Ascending aorta (tissue), 2 donors: ENCODE measurements at regions not wholly inside any gene's neighbourhood (a gene's known extent, or its start where the extent isn't known, plus 50 kb on each side); places are given as distances from the start of the nearest gene placed in this dataset.

Source experiments
- DNase-seq, 2 donors: peaks; one replicate each; pipeline ENCODE4 v3.0.0-alpha.2; 2019; ENCODE audit warnings: low spot score in 2 of 2
- H3K27ac ChIP-seq, 2 donors: fragments of 200-600 bp; sonication (generic); one replicate each; pipeline ENCODE4 v1.5.1; 2016 to 2017; ENCODE audit warnings: mild to moderate bottlenecking in 1 of 2
- H3K27me3 ChIP-seq: fragments of 200-600 bp; sonication (generic); one replicate; pipeline ENCODE4 v1.5.1; 2017
- H3K36me3 ChIP-seq, 2 donors: fragments of 200-600 bp; sonication (generic); one replicate each; pipeline ENCODE4 v1.5.1; 2016
- H3K4me1 ChIP-seq, 2 donors: fragments of 200-600 bp; sonication (generic); one replicate each; pipeline ENCODE4 v1.5.1; 2016 to 2017; ENCODE audit warnings: mild to moderate bottlenecking in 1 of 2
- H3K4me3 ChIP-seq, 2 donors: fragments of 200-600 bp; sonication (generic); one replicate each; pipeline ENCODE4 v1.5.1; 2016 to 2017; ENCODE audit warnings: mild to moderate bottlenecking in 1 of 2
- H3K9me3 ChIP-seq, 2 donors: fragments of 200-600 bp; sonication (generic); one replicate each; pipeline ENCODE4 v1.5.1; 2016
- intact Hi-C: fragments of 100-400 bp; cut with DNase I; formaldehyde crosslinking; loops from one replicate; pipeline ENCODE4 v1.15.1; 2023
- TF ChIP-seq, protein P1 (sequence below), 3 experiments: fragments of 200-600 bp in 2 of 3; fragments of 450-650 bp in 1 of 3; sonication (generic) in 2 of 3; IDR thresholded peaks; one replicate each; pipeline ENCODE4 v1.5.1; 2016 to 2019; ENCODE audit warnings: antibody characterized with exemption in 3 of 3, mild to moderate bottlenecking in 1 of 3, moderate library complexity in 1 of 3

DNA sequence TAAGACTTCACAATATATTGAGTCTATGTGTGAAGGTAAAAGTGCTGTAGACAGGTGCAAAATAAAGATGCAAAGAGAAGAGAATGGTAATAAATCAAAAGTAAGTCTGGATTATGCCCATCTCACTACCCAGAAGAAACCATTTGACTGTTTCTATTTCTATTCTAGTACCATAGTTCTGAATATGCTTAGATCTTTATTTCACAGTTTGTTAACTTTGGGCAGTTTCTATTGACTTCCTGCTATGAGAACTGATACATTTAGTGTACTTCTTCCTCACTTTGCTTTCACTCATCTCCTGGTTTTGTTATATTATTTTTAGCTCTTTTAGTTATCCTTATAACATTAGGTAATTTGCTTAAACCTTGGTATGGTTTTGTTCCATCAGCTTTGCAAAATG, 94.9 kb downstream of the HS1BP3 start:
- Histone ChIP-seq H3K9me3 (no peaks in the 10 kb centered on the region), H3K4me1 (no peaks in the 10 kb centered on the region), H3K27ac (no peak overlapping the region), H3K27me3 (no peaks in the 10 kb centered on the region), H3K36me3 (no peaks in the 10 kb centered on the region), H3K4me3 (no peak overlapping the region)
- DNase-seq, result no peak
- TF ChIP-seq, protein P1, sequence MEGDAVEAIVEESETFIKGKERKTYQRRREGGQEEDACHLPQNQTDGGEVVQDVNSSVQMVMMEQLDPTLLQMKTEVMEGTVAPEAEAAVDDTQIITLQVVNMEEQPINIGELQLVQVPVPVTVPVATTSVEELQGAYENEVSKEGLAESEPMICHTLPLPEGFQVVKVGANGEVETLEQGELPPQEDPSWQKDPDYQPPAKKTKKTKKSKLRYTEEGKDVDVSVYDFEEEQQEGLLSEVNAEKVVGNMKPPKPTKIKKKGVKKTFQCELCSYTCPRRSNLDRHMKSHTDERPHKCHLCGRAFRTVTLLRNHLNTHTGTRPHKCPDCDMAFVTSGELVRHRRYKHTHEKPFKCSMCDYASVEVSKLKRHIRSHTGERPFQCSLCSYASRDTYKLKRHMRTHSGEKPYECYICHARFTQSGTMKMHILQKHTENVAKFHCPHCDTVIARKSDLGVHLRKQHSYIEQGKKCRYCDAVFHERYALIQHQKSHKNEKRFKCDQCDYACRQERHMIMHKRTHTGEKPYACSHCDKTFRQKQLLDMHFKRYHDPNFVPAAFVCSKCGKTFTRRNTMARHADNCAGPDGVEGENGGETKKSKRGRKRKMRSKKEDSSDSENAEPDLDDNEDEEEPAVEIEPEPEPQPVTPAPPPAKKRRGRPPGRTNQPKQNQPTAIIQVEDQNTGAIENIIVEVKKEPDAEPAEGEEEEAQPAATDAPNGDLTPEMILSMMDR (IDR thresholded peaks at IDR 0.05), result no peak
- intact Hi-C loops, result no loop called here

DNA sequence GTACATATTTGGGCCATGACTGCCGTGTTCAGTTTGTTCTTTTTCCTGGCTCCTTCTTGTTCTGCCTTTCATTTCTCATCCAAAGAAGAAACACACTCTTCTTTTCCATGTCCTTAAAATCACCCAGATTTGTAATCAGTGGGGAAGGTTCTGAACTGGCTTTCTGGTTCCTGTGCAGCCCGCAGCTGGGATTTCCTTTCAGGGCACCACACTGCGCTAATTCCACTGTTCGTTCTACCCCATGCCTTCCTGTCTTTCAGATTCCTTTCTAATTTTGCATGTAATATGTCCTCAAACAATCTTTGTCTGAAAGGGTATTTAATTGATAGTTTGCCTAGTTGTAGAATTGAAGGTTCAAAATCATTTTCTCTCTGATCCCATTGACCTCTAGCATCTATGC, 94.1 kb downstream of the HS1BP3 start:
- TF ChIP-seq, protein P1 (IDR thresholded peaks at IDR 0.05), result no peak
- intact Hi-C loops, result no loop called here

DNA sequence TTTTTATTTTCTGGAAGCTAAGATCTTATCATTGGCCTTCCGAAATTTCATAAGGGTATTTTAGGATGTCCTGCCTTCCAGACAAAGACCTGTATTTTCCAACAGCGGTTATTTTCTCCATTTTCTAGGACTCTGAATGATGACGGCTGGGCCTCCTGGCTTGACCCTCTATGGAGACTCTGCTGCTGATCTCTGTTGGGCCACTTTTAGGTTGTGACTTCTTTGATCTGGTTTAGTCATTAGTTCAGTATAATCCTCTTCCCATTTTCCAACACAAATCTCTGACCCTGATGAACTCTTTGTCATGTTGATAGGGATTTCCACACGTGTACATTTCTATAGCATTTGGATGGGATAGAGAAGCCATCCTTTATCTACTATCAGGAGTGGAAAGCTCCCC, 93.7 kb downstream of the HS1BP3 start:
- no peaks in the 10 kb centered on the region for H3K36me3 ChIP-seq
- H3K27ac ChIP-seq, result no peak overlapping the region
- intact Hi-C loops, result no loop called here
- H3K4me1 ChIP-seq, result no peaks in the 10 kb centered on the region
- TF ChIP-seq, protein P1 (IDR thresholded peaks at IDR 0.05), result no peak
- no peaks in the 10 kb centered on the region for H3K27me3 ChIP-seq
- no peaks in the 10 kb centered on the region for H3K9me3 ChIP-seq
- DNase-seq, result no peak
- H3K4me3 ChIP-seq, result no peak overlapping the region

More for the DNA sequence above, 94.1 kb downstream of the HS1BP3 start:
- Histone ChIP-seq H3K36me3 (no peaks in the 10 kb centered on the region), H3K4me1 (no peaks in the 10 kb centered on the region), H3K27me3 (no peaks in the 10 kb centered on the region), H3K27ac (no peak overlapping the region), H3K4me3 (no peak overlapping the region), H3K9me3 (no peaks in the 10 kb centered on the region)
- no peak for DNase-seq

DNA sequence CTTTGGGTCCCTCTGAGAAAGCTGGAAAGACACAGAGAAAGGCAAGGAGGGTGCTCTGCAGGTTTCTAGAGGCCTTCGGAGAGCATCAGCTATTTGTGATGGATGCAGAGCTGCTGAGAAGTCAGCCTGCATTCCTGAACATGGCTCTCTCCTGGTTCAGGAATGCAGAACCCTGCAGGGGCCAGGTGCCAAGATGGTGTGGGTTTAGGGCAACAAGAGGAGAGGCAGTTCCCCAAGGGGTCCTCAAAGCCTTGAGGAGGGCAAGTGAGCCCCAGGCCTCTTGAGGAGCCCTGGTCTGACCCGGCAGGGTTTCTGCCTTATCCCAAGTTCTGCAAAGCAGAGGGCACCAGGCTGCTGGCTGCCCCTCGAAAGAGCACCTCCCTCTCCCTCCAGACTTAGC, 93.3 kb downstream of the HS1BP3 start:
- no peaks in the 10 kb centered on the region for H3K4me1 ChIP-seq
- no peaks in the 10 kb centered on the region for H3K27me3 ChIP-seq
- intact Hi-C loops, result no loop called here
- H3K36me3 ChIP-seq, result no peaks in the 10 kb centered on the region
- TF ChIP-seq, protein P1 (IDR thresholded peaks at IDR 0.05), result no peak
- DNase-seq, result no peak
- no peaks in the 10 kb centered on the region for H3K9me3 ChIP-seq
- no peak overlapping the region for H3K4me3 ChIP-seq
- H3K27ac ChIP-seq, result no peak overlapping the region

DNA sequence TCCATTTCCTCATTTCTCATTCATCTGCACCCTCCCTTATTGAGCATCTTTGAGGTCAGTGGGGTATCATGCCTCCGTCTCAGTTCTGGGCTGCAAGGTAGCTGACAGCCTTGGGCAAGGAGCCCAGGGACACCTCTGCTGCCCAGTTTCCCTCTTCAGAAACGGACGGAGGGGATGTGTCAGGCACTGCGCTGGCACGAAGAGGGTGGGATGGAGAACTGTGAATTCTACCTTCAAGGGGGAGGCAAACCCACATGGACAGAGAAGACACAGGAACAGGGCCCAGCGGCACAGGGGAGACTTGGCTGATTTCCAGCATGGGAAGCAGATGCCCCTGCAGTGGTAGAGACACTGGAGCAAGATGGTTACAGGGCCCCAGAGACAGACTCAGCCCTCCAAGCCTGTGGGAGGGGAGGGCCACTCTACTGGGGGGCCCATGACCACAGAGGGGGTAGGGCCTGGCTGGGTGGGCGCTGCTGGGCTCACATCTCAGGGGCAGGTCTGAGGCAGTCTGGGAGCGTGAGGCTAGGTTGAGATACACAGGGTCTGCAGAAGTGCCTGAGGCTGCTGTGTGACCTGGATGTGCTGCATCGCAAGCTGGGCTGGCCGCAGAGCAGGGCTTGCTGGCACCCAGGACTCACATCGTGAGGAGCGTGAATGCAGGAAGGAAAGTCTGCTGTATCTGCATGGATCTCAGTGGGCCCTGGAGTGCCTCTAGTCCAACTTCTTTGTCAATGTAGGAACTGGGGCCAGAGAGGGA, 92.3 kb downstream of the HS1BP3 start:
- intact Hi-C loops, result no loop called here
- no peaks in the 10 kb centered on the region for H3K27me3 ChIP-seq
- TF ChIP-seq, protein P1 (IDR thresholded peaks at IDR 0.05), result no peak
- no peak overlapping the region for H3K4me3 ChIP-seq
- H3K36me3 ChIP-seq, result no peaks in the 10 kb centered on the region
- H3K4me1 ChIP-seq, result no peaks in the 10 kb centered on the region
- no peaks in the 10 kb centered on the region for H3K9me3 ChIP-seq
- DNase-seq, result no peak
- H3K27ac ChIP-seq, result no peak overlapping the region
